ENCODE measurements at regions not wholly inside any gene's neighbourhood (a gene's known extent, or its start where the extent isn't known, plus 50 kb on each side); places are given as distances from the start of the nearest gene placed in this dataset.

DNA sequence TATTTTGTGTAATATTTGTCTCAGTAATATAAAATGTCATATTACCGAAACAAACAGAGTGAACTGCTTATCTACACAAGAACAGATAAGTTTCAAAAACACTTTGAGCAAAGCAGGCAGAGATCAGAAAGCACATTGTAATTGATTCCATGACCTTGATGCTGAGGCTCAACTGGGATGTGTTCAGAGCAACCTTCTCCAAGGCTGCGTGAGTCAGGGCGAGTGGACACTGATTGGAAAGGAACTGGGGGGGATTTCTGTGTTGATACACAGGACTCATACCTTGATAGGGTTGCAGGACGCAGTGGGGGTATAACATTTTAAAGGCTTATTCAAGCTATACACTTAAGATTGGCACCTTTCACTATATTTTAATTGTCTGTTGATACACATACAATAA, 1136.3 kb downstream of the UQCRFS1 start:
- no peaks in the 10 kb centered on the region for H3K4me1 ChIP-seq (ENCODE audit: insufficient read depth, insufficient read length)
- peaks cover 8% of the 10 kb centered on the region for H3K9me3 ChIP-seq (ENCODE audit: insufficient read depth, low read length)
- TF ChIP-seq ZNF274 (IDR thresholded peaks at IDR 0.05; ENCODE audit: low read depth, low read length) (no peak), SUZ12 (IDR thresholded peaks at IDR 0.05; ENCODE audit: extremely low read depth, insufficient read depth, insufficient read length) (no peak), YY1 (IDR thresholded peaks at IDR 0.05; ENCODE audit: insufficient read depth, insufficient read length) (no peak)
- H3K36me3 ChIP-seq (ENCODE audit: insufficient read depth, insufficient read length, low read length): no peaks in the 10 kb centered on the region
- no peak overlapping the region for H3K9ac ChIP-seq (ENCODE audit: insufficient read length, low read depth)
- DNase-seq (ENCODE audit: low read depth, low spot score): no peak
- no peaks in the 10 kb centered on the region for H3K27me3 ChIP-seq (ENCODE audit: insufficient read depth, insufficient read length)
- H3K4me3 ChIP-seq (ENCODE audit: insufficient read length, low read depth): no peak overlapping the region

DNA sequence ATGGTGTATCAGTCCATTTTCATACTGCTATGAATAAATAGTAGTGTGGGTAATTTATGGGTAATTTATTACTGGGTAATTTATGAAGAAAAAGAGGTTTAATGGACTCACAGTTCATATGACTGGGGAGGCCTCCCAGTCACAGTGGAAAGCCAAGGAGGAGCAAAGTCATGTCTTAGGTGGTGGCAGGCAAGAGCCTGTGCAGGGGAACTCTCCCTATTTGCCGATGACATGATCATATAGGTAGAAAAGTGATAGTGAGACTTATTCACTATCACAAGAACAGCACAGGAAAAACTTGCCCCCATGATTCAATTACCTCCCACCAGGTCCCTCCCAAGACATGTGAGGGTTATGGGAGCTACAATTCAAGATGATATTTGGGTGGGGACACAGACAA, 1137.7 kb downstream of the UQCRFS1 start:
- Histone ChIP-seq H3K4me3 (ENCODE audit: insufficient read length, low read depth) (no peak overlapping the region), H3K9ac (ENCODE audit: insufficient read length, low read depth) (no peak overlapping the region), H3K4me1 (ENCODE audit: insufficient read depth, insufficient read length) (no peaks in the 10 kb centered on the region), H3K36me3 (ENCODE audit: insufficient read depth, insufficient read length, low read length) (no peaks in the 10 kb centered on the region), H3K27me3 (ENCODE audit: insufficient read depth, insufficient read length) (no peaks in the 10 kb centered on the region), H3K9me3 (ENCODE audit: insufficient read depth, low read length) (no peaks in the 10 kb centered on the region; the same call in none of the 2 replicates)
- no peak for TF ChIP-seq YY1 (IDR thresholded peaks at IDR 0.05; ENCODE audit: insufficient read depth, insufficient read length)
- no peak for TF ChIP-seq ZNF274 (IDR thresholded peaks at IDR 0.05; ENCODE audit: low read depth, low read length)
- TF ChIP-seq SUZ12 (IDR thresholded peaks at IDR 0.05; ENCODE audit: extremely low read depth, insufficient read depth, insufficient read length): no peak
- DNase-seq (ENCODE audit: low read depth, low spot score): no peak

- H3K4me1 ChIP-seq (ENCODE audit: insufficient read depth, insufficient read length): no peaks in the 10 kb centered on the region
- no peaks in the 10 kb centered on the region for H3K27me3 ChIP-seq (ENCODE audit: insufficient read depth, insufficient read length)
- DNase-seq (ENCODE audit: low read depth, low spot score): no peak
- no peaks in the 10 kb centered on the region; the same call in none of the 2 replicates for H3K9me3 ChIP-seq (ENCODE audit: insufficient read depth, low read length)
- H3K9ac ChIP-seq (ENCODE audit: insufficient read length, low read depth): no peak overlapping the region
- TF ChIP-seq ZNF274 (IDR thresholded peaks at IDR 0.05; ENCODE audit: low read depth, low read length) (no peak), SUZ12 (IDR thresholded peaks at IDR 0.05; ENCODE audit: extremely low read depth, insufficient read depth, insufficient read length) (no peak), YY1 (IDR thresholded peaks at IDR 0.05; ENCODE audit: insufficient read depth, insufficient read length) (no peak)
- H3K4me3 ChIP-seq (ENCODE audit: insufficient read length, low read depth): no peak overlapping the region
- no peaks in the 10 kb centered on the region for H3K36me3 ChIP-seq (ENCODE audit: insufficient read depth, insufficient read length, low read length)
Observed at GRCh38 chr19:28074773-28075172, 1138.2 kb downstream of the UQCRFS1 start.

- no peak for DNase-seq (ENCODE audit: low read depth, low spot score)
- Histone ChIP-seq H3K36me3 (ENCODE audit: insufficient read depth, insufficient read length, low read length) (no peaks in the 10 kb centered on the region), H3K9me3 (ENCODE audit: insufficient read depth, low read length) (no peaks in the 10 kb centered on the region), H3K4me1 (ENCODE audit: insufficient read depth, insufficient read length) (no peaks in the 10 kb centered on the region), H3K9ac (ENCODE audit: insufficient read length, low read depth) (no peak overlapping the region), H3K4me3 (ENCODE audit: insufficient read length, low read depth) (no peak overlapping the region), H3K27me3 (ENCODE audit: insufficient read depth, insufficient read length) (no peaks in the 10 kb centered on the region)
- TF ChIP-seq YY1 (IDR thresholded peaks at IDR 0.05; ENCODE audit: insufficient read depth, insufficient read length): no peak
- TF ChIP-seq SUZ12 (IDR thresholded peaks at IDR 0.05; ENCODE audit: extremely low read depth, insufficient read depth, insufficient read length): no peak
- TF ChIP-seq ZNF274 (IDR thresholded peaks at IDR 0.05; ENCODE audit: low read depth, low read length): no peak
Observed at GRCh38 chr19:28067882-28068281, 1145.1 kb downstream of the UQCRFS1 start.

DNA sequence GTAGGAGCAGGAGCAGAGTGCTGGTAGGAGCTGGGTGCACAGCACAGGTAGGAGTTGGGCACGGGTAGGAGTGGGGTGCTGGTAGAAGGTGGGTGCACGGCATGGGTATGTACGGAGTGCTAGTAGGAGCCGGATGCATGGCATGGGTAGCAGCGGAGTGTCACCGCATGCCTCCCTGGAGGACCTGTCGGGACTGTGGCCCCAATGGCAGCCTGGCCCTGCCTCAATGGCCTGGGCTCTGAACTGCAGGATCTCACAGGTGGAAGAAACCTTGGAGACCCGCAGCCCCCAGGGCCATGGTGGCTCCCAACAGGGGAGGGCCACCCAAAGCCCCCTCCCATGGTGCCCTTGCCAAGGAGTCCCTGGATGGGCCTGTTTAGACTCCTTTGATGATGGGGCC, 1146.0 kb downstream of the UQCRFS1 start:
- no peak for TF ChIP-seq YY1 (IDR thresholded peaks at IDR 0.05; ENCODE audit: insufficient read depth, insufficient read length)
- TF ChIP-seq SUZ12 (IDR thresholded peaks at IDR 0.05; ENCODE audit: extremely low read depth, insufficient read depth, insufficient read length): no peak
- no peak for TF ChIP-seq ZNF274 (IDR thresholded peaks at IDR 0.05; ENCODE audit: low read depth, low read length)
- Histone ChIP-seq H3K9ac (ENCODE audit: insufficient read length, low read depth) (no peak overlapping the region), H3K27me3 (ENCODE audit: insufficient read depth, insufficient read length) (no peaks in the 10 kb centered on the region), H3K9me3 (ENCODE audit: insufficient read depth, low read length) (no peaks in the 10 kb centered on the region), H3K4me1 (ENCODE audit: insufficient read depth, insufficient read length) (no peaks in the 10 kb centered on the region), H3K4me3 (ENCODE audit: insufficient read length, low read depth) (no peak overlapping the region), H3K36me3 (ENCODE audit: insufficient read depth, insufficient read length, low read length) (no peaks in the 10 kb centered on the region)
- no peak for DNase-seq (ENCODE audit: low read depth, low spot score)

- no peaks in the 10 kb centered on the region for H3K9me3 ChIP-seq (ENCODE audit: insufficient read depth, low read length)
- DNase-seq (ENCODE audit: low read depth, low spot score): no peak
- H3K27me3 ChIP-seq (ENCODE audit: insufficient read depth, insufficient read length): no peaks in the 10 kb centered on the region
- TF ChIP-seq ZNF274 (IDR thresholded peaks at IDR 0.05; ENCODE audit: low read depth, low read length) (no peak), YY1 (IDR thresholded peaks at IDR 0.05; ENCODE audit: insufficient read depth, insufficient read length) (no peak), SUZ12 (IDR thresholded peaks at IDR 0.05; ENCODE audit: extremely low read depth, insufficient read depth, insufficient read length) (no peak)
- no peak overlapping the region for H3K4me3 ChIP-seq (ENCODE audit: insufficient read length, low read depth)
- no peaks in the 10 kb centered on the region for H3K36me3 ChIP-seq (ENCODE audit: insufficient read depth, insufficient read length, low read length)
- no peaks in the 10 kb centered on the region for H3K4me1 ChIP-seq (ENCODE audit: insufficient read depth, insufficient read length)
- H3K9ac ChIP-seq (ENCODE audit: insufficient read length, low read depth): no peak overlapping the region
Observed at GRCh38 chr19:28066161-28066560, 1146.8 kb downstream of the UQCRFS1 start.

GRCh38 chr19:28065026-28065425, 1147.9 kb downstream of the UQCRFS1 start:
- Histone ChIP-seq H3K4me3 (ENCODE audit: insufficient read length, low read depth) (no peak overlapping the region), H3K36me3 (ENCODE audit: insufficient read depth, insufficient read length, low read length) (no peaks in the 10 kb centered on the region), H3K9me3 (ENCODE audit: insufficient read depth, low read length) (no peaks in the 10 kb centered on the region), H3K4me1 (ENCODE audit: insufficient read depth, insufficient read length) (no peaks in the 10 kb centered on the region), H3K9ac (ENCODE audit: insufficient read length, low read depth) (no peak overlapping the region), H3K27me3 (ENCODE audit: insufficient read depth, insufficient read length) (no peaks in the 10 kb centered on the region)
- TF ChIP-seq SUZ12 (IDR thresholded peaks at IDR 0.05; ENCODE audit: extremely low read depth, insufficient read depth, insufficient read length): no peak
- TF ChIP-seq ZNF274 (IDR thresholded peaks at IDR 0.05; ENCODE audit: low read depth, low read length): no peak
- TF ChIP-seq YY1 (IDR thresholded peaks at IDR 0.05; ENCODE audit: insufficient read depth, insufficient read length): no peak
- peak; percentile 23 for DNase-seq (ENCODE audit: low read depth, low spot score)

Measured in NT2/D1 (cell line).